Vagina (tissue), 2 donors: ENCODE measurements at regions not wholly inside any gene's neighbourhood (a gene's known extent, or its start where the extent isn't known, plus 50 kb on each side); places are given as distances from the start of the nearest gene placed in this dataset.

Experiments
- DNase-seq, 2 donors: peaks; one replicate each; pipeline ENCODE4 v3.0.0-alpha.2; 2017; ENCODE audit errors: extremely low spot score in 2 of 2
- H3K27ac ChIP-seq: fragments of 200-600 bp; sonication (generic); one replicate; pipeline ENCODE4 v1.5.1; 2019
- H3K27me3 ChIP-seq: fragments of 200-600 bp; sonication (generic); one replicate; pipeline ENCODE4 v1.5.1; 2019
- H3K36me3 ChIP-seq, 2 donors: fragments of 200-600 bp; sonication (generic); one replicate each; pipeline ENCODE4 v1.5.1; 2017 to 2019
- H3K4me1 ChIP-seq: fragments of 200-600 bp; sonication (generic); one replicate; pipeline ENCODE4 v1.5.1; 2019
- H3K4me3 ChIP-seq, 2 donors: fragments of 200-600 bp; sonication (generic); 1 replicate in 1 of 2; 2 replicates in 1 of 2; pipeline ENCODE4 v1.5.1; 2016 to 2019
- H3K9me3 ChIP-seq: fragments of 200-600 bp; sonication (generic); one replicate; pipeline ENCODE4 v1.5.1; 2019
- POLR2A ChIP-seq, 2 donors: fragments of 450-650 bp; IDR thresholded peaks; one replicate each; pipeline ENCODE4 v1.6.1; 2017; ENCODE audit warnings: antibody characterized with exemption in 2 of 2, mild to moderate bottlenecking in 2 of 2, moderate library complexity in 2 of 2
- POLR2AphosphoS5 ChIP-seq, 2 donors: sonication (generic); formaldehyde crosslinking; IDR thresholded peaks; one replicate each; pipeline ENCODE4 v1.9.0; 2017; ENCODE audit warnings: antibody characterized with exemption in 2 of 2, mild to moderate bottlenecking in 2 of 2, low read depth in 1 of 2; ENCODE audit not compliant: insufficient read depth in 1 of 2
- intact Hi-C: fragments of 100-400 bp; cut with DNase I; formaldehyde crosslinking; loops from one replicate; pipeline ENCODE4 v1.15.1; 2023
- TF ChIP-seq, protein P1 (sequence below), 3 experiments: fragments of 450-650 bp in 2 of 3; fragments of 200-600 bp in 1 of 3; sonication (generic) in 1 of 3; IDR thresholded peaks; one replicate each; pipeline ENCODE4 v1.5.1; 2017 to 2019; ENCODE audit warnings: antibody characterized with exemption in 3 of 3, mild to moderate bottlenecking in 2 of 3, moderate library complexity in 2 of 3

DNA sequence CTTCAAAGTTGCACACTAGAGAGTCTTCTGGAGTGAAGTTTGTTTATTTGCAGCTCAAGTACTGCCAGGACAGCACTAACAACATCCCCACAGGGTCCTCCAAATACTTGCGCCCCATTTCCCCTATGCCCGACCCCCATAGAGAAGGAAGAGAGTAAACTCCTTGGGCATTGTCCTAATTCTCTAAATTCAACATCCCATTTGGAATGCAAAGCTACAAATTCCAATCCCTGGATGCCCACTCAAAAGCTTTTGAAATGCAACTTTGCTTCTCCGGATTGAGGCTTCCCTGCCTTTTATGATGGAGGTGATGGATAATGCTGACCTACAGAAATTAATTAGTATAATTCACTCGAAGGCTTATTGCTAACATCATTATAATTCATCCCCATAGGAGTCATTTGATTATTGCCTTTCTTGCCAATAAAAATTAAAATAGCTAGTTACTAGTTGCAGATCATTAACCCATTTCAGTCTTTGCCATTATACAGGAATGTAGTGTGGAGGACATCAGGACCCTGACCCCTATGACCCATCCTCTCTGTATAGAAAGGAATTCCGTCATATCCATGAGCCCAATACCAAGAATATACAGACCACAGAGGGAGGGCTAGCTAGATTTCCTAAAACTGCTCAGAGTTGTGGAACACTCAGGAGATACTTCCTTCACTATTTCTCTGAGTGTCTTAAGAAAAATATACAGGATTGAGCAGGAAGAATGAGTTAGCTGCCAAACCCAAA, 277.6 kb downstream of the ZNF608 start:
- H3K4me3 ChIP-seq = no peak overlapping the region
- no peaks in the 10 kb centered on the region for H3K9me3 ChIP-seq

DNA sequence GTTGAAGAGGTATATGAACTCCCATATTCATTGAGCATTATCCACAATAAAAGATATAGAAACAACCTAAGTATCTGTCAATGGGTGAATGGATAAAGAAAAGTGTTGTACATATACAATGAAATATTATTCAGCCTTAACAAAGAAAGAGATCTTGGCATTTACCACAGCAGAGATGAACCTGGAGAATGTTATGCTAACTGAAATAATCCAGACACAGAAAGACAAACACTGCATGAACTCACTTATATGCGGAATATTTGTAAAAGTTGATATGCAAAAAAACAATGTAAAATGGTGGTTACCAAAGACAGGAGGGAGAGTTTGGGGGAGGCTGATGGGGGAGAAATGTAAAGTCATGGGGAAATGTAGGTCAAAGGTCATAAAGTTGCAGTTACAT, 278.7 kb downstream of the ZNF608 start:
- Histone ChIP-seq H3K9me3 (no peaks in the 10 kb centered on the region), H3K27ac (no peak overlapping the region), H3K36me3 (no peaks in the 10 kb centered on the region), H3K27me3 (no peaks in the 10 kb centered on the region), H3K4me1 (no peaks in the 10 kb centered on the region), H3K4me3 (no peak overlapping the region)
- intact Hi-C loops = no loop called here
- DNase-seq = no peak
- TF ChIP-seq, protein P1, sequence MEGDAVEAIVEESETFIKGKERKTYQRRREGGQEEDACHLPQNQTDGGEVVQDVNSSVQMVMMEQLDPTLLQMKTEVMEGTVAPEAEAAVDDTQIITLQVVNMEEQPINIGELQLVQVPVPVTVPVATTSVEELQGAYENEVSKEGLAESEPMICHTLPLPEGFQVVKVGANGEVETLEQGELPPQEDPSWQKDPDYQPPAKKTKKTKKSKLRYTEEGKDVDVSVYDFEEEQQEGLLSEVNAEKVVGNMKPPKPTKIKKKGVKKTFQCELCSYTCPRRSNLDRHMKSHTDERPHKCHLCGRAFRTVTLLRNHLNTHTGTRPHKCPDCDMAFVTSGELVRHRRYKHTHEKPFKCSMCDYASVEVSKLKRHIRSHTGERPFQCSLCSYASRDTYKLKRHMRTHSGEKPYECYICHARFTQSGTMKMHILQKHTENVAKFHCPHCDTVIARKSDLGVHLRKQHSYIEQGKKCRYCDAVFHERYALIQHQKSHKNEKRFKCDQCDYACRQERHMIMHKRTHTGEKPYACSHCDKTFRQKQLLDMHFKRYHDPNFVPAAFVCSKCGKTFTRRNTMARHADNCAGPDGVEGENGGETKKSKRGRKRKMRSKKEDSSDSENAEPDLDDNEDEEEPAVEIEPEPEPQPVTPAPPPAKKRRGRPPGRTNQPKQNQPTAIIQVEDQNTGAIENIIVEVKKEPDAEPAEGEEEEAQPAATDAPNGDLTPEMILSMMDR (IDR thresholded peaks at IDR 0.05) = no peak
- TF ChIP-seq POLR2A (IDR thresholded peaks at IDR 0.05) = no peak
- TF ChIP-seq POLR2AphosphoS5 (IDR thresholded peaks at IDR 0.05; ENCODE audit: insufficient read depth in 1 of 2, low read depth in 1 of 2) = no peak

More for the DNA sequence above, 277.6 kb downstream of the ZNF608 start:
- no peak for DNase-seq
- Histone ChIP-seq H3K4me1 (no peaks in the 10 kb centered on the region), H3K27me3 (no peaks in the 10 kb centered on the region), H3K36me3 (no peaks in the 10 kb centered on the region), H3K27ac (no peak overlapping the region)
- intact Hi-C loops = no loop called here
- TF ChIP-seq, protein P1 (IDR thresholded peaks at IDR 0.05) = no peak

DNA sequence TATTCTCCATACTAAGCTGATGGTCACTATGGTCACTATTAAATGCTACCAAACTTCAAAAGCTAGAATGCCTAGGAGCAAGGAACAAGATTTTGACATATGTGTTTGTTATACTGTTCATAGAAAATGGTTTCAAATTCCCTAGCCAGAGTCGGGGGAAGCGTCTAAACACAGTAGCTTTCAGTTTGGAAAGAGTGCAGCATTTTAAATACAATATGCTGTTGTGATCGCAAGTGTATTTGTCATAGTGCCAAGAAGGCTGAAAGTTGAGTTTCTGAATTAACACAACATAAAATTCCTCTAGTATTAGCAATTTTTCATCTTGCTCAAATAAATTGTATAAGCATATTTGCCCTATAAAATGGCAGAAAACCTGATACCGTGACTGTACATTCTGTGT, 280.4 kb downstream of the ZNF608 start:
- Histone ChIP-seq H3K27me3 (no peaks in the 10 kb centered on the region), H3K4me1 (no peaks in the 10 kb centered on the region), H3K27ac (no peak overlapping the region), H3K4me3 (no peak overlapping the region), H3K9me3 (no peaks in the 10 kb centered on the region), H3K36me3 (no peaks in the 10 kb centered on the region)
- intact Hi-C loops = no loop called here
- DNase-seq = no peak
- TF ChIP-seq POLR2A (IDR thresholded peaks at IDR 0.05) (no peak), POLR2AphosphoS5 (IDR thresholded peaks at IDR 0.05; ENCODE audit: insufficient read depth in 1 of 2, low read depth in 1 of 2) (no peak)
- TF ChIP-seq, protein P1 (IDR thresholded peaks at IDR 0.05) = no peak

DNA sequence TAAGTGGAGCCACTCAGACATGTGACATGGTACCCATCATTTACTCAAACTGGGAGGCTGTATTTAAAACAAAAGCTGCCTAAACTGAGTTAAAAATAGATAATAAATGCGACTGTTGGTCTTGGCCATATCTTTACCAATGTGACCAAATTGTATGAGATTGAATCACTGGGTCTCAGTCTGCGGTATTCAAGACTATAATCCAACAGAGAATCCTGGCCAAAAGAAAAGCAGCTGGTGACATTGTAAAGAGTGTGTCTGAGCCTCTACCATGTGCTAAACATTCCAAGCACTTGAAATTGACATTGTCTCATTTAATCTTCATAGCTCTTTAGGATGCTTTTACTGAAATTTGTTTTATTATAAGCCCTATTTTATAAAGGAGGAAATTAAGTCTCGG, 282.6 kb downstream of the ZNF608 start:
- Histone ChIP-seq H3K9me3 (no peaks in the 10 kb centered on the region), H3K4me3 (no peak overlapping the region), H3K27ac (no peak overlapping the region), H3K27me3 (no peaks in the 10 kb centered on the region), H3K36me3 (no peaks in the 10 kb centered on the region), H3K4me1 (no peaks in the 10 kb centered on the region)
- intact Hi-C loops = no loop called here
- TF ChIP-seq, protein P1 (IDR thresholded peaks at IDR 0.05) = no peak
- no peak for TF ChIP-seq POLR2A (IDR thresholded peaks at IDR 0.05)
- TF ChIP-seq POLR2AphosphoS5 (IDR thresholded peaks at IDR 0.05; ENCODE audit: insufficient read depth in 1 of 2, low read depth in 1 of 2) = no peak
- DNase-seq = no peak

DNA sequence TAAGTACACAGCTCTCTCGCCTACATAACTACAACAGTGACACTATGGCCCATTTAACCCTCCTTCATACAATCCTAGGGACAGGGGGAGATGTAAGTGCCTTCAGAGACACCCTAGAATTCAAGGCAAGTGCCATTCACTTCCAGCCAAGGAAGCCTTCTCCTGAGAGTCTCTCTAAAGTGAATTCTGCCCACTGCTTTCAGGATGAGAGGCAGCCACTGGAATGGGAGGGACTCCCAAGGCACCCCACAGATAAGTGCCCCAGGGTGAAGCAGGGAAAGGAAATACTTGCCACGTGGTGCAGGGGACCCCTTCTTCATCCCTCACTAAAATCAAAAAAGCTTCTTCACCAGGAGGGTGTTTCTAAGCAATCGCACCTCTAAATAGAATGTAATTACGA, 283.7 kb downstream of the ZNF608 start:
- no peak for TF ChIP-seq POLR2A (IDR thresholded peaks at IDR 0.05)
- no peak overlapping the region for H3K4me3 ChIP-seq
- no peaks in the 10 kb centered on the region for H3K4me1 ChIP-seq
- DNase-seq = no peak
- no peaks in the 10 kb centered on the region for H3K27me3 ChIP-seq
- no peak overlapping the region for H3K27ac ChIP-seq
- no peaks in the 10 kb centered on the region for H3K36me3 ChIP-seq
- intact Hi-C loops = no loop called here
- H3K9me3 ChIP-seq = no peaks in the 10 kb centered on the region
